ENCODE measurements at regions not wholly inside any gene's neighbourhood (a gene's known extent, or its start where the extent isn't known, plus 50 kb on each side); places are given as distances from the start of the nearest gene placed in this dataset.

DNA sequence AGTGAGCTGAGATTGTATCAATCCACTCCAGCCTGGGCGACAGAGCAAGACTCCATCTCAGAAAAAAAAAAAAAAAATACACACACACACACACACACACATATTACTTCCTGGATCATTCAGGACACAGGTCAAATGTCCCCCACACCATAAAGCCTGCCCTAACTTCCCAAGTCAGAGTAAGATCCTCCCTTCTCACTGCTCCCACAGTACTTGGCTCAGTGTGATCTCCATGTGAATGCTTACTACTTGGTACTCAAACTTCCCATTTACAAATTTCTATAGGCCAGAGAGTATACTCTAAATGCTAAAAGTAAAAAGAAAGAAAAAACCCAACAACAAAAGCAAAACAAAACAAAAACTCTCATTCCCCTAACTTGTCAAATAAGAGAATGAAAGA, 386.8 kb downstream of the SLITRK6 start:
- Histone ChIP-seq H3K36me3 (ENCODE audit: control insufficient read depth, low read length) (no peaks in the 10 kb centered on the region), H3K4me3 (ENCODE audit: low read length) (no peak overlapping the region), H3K27ac (ENCODE audit: low read depth, low read length) (no peak overlapping the region), H3K9me2 (replicated peaks; ENCODE audit: control insufficient read depth, low read length) (no peaks in the 10 kb centered on the region), H3K27me3 (ENCODE audit: control insufficient read depth, low read length) (no peaks in the 10 kb centered on the region), H3F3A (ENCODE audit: control insufficient read depth, insufficient read depth) (no peaks in the 10 kb centered on the region), H4K20me1 (ENCODE audit: control insufficient read depth, insufficient read depth, low read depth, low read length) (no peaks in the 10 kb centered on the region), H3K4me2 (ENCODE audit: low read length) (no peak overlapping the region), H3K79me2 (ENCODE audit: control insufficient read depth, low read length) (no peaks in the 10 kb centered on the region), H3K9me3 (ENCODE audit: control insufficient read depth, insufficient read depth, low read length) (no peaks in the 10 kb centered on the region), H3K4me1 (ENCODE audit: control insufficient read depth, low read length) (no peaks in the 10 kb centered on the region)
- TF ChIP-seq, protein P1, sequence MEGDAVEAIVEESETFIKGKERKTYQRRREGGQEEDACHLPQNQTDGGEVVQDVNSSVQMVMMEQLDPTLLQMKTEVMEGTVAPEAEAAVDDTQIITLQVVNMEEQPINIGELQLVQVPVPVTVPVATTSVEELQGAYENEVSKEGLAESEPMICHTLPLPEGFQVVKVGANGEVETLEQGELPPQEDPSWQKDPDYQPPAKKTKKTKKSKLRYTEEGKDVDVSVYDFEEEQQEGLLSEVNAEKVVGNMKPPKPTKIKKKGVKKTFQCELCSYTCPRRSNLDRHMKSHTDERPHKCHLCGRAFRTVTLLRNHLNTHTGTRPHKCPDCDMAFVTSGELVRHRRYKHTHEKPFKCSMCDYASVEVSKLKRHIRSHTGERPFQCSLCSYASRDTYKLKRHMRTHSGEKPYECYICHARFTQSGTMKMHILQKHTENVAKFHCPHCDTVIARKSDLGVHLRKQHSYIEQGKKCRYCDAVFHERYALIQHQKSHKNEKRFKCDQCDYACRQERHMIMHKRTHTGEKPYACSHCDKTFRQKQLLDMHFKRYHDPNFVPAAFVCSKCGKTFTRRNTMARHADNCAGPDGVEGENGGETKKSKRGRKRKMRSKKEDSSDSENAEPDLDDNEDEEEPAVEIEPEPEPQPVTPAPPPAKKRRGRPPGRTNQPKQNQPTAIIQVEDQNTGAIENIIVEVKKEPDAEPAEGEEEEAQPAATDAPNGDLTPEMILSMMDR (IDR thresholded peaks at IDR 0.05; ENCODE audit: low read depth, low read length, poor library complexity, severe bottlenecking), result no peak
- no peak for TF ChIP-seq EZH2phosphoT487 (IDR thresholded peaks at IDR 0.05; ENCODE audit: borderline replicate concordance, low read length)

DNA sequence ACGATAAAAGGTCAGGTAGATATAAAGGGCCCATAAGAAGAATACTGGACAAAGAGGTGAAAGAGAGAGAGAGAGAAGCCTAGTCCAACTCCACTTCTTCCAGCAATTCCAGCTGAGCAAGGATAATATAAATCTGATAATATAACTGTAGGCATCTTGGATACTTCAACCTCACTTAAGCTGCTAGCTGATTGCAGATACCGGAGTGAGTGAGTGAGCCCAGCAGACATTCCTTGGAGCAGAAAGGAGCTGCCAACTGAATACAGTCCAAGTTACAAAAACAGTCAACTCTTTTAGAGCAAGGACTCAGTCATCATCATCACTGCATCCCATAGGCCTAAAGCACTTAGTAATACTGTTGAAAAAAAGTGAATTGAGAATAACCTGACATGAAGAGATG, 387.6 kb downstream of the SLITRK6 start:
- Histone ChIP-seq H3K4me3 (ENCODE audit: low read length) (no peak overlapping the region), H3K9me3 (ENCODE audit: control insufficient read depth, insufficient read depth, low read length) (no peaks in the 10 kb centered on the region), H3K4me2 (ENCODE audit: low read length) (no peak overlapping the region), H3K4me1 (ENCODE audit: control insufficient read depth, low read length) (no peaks in the 10 kb centered on the region), H3K27ac (ENCODE audit: low read depth, low read length) (no peak overlapping the region), H3K9me2 (replicated peaks; ENCODE audit: control insufficient read depth, low read length) (no peaks in the 10 kb centered on the region), H3K36me3 (ENCODE audit: control insufficient read depth, low read length) (no peaks in the 10 kb centered on the region), H3K79me2 (ENCODE audit: control insufficient read depth, low read length) (no peaks in the 10 kb centered on the region), H4K20me1 (ENCODE audit: control insufficient read depth, insufficient read depth, low read depth, low read length) (no peaks in the 10 kb centered on the region), H3F3A (ENCODE audit: control insufficient read depth, insufficient read depth) (no peaks in the 10 kb centered on the region), H3K27me3 (ENCODE audit: control insufficient read depth, low read length) (no peaks in the 10 kb centered on the region)
- TF ChIP-seq EZH2phosphoT487 (IDR thresholded peaks at IDR 0.05; ENCODE audit: borderline replicate concordance, low read length), result no peak
- TF ChIP-seq, protein P1 (IDR thresholded peaks at IDR 0.05; ENCODE audit: low read depth, low read length, poor library complexity, severe bottlenecking), result no peak

DNA sequence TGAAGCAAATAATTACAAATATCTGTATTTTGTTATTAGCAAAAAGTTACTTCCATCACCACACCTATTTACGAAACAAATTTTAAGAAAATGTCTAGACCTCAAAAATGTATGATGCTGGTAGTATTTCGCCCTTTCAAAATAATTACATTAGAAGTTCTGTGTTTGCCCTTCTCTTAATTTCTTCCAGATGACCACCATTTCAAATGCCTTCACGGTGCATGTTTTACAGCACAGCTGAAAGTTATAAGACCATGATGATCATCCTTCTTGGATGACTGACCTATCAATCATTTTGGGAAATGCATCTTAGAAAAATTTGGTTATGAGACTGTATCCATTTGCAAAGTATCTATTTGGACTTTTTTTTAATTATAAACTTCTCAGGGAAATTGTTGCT, 390.8 kb downstream of the SLITRK6 start:
- Histone ChIP-seq H3K27ac (ENCODE audit: low read depth, low read length) (no peak overlapping the region), H3K4me1 (ENCODE audit: control insufficient read depth, low read length) (no peaks in the 10 kb centered on the region), H3F3A (ENCODE audit: control insufficient read depth, insufficient read depth) (no peaks in the 10 kb centered on the region), H3K4me2 (ENCODE audit: low read length) (no peak overlapping the region), H3K36me3 (ENCODE audit: control insufficient read depth, low read length) (no peaks in the 10 kb centered on the region), H3K4me3 (ENCODE audit: low read length) (no peak overlapping the region), H3K9me3 (ENCODE audit: control insufficient read depth, insufficient read depth, low read length) (no peaks in the 10 kb centered on the region), H3K27me3 (ENCODE audit: control insufficient read depth, low read length) (no peaks in the 10 kb centered on the region), H3K9me2 (replicated peaks; ENCODE audit: control insufficient read depth, low read length) (no peaks in the 10 kb centered on the region), H3K79me2 (ENCODE audit: control insufficient read depth, low read length) (no peaks in the 10 kb centered on the region), H4K20me1 (ENCODE audit: control insufficient read depth, insufficient read depth, low read depth, low read length) (no peaks in the 10 kb centered on the region)
- TF ChIP-seq EZH2phosphoT487 (IDR thresholded peaks at IDR 0.05; ENCODE audit: borderline replicate concordance, low read length), result no peak
- TF ChIP-seq, protein P1 (IDR thresholded peaks at IDR 0.05; ENCODE audit: low read depth, low read length, poor library complexity, severe bottlenecking), result no peak

Data from DOHH2 (cell line).